ENCODE measurements at regions not wholly inside any gene's neighbourhood (a gene's known extent, or its start where the extent isn't known, plus 50 kb on each side); places are given as distances from the start of the nearest gene placed in this dataset.
"Not testable (repeated sequence)": the region's sequence is repeated elsewhere in the genome, so short reads cannot be mapped to it uniquely, and the experiment has no call there.

- no peak for DNase-seq (ENCODE audit: low spot score)
- Histone ChIP-seq H3K9me3 (peaks cover 0 to 23% of the 10 kb centered on the region in 2 donors), H3K36me3 (no peaks in the 10 kb centered on the region), H3K27ac (no peak overlapping the region), H3K27me3 (no peaks in the 10 kb centered on the region), H3K4me3 (no peak overlapping the region), H3K4me1 (no peaks in the 10 kb centered on the region)
- TF ChIP-seq CTCF (IDR thresholded peaks at IDR 0.05), result no peak
These were observed 168.3 kb downstream of the PCDH20 start for GRCh38 chr13:61247149-61247936.

GRCh38 chr13:61246351-61246750, 169.3 kb downstream of the PCDH20 start:
- Histone ChIP-seq H3K36me3 (no peaks in the 10 kb centered on the region), H3K27me3 (no peaks in the 10 kb centered on the region), H3K9me3 (peaks cover 0 to 23% of the 10 kb centered on the region in 2 donors), H3K4me3 (no peak overlapping the region), H3K4me1 (no peaks in the 10 kb centered on the region), H3K27ac (no peak overlapping the region)
- no peak for TF ChIP-seq CTCF (IDR thresholded peaks at IDR 0.05)
- no peak for DNase-seq (ENCODE audit: low spot score)

GRCh38 chr13:61215601-61216000, 200.0 kb downstream of the PCDH20 start:
- DNase-seq (ENCODE audit: low spot score), result no peak
- no peak for TF ChIP-seq CTCF (IDR thresholded peaks at IDR 0.05)
- H3K9me3 ChIP-seq, result no peaks in the 10 kb centered on the region
- H3K27ac ChIP-seq, result no peak overlapping the region
- H3K4me1 ChIP-seq, result no peaks in the 10 kb centered on the region
- H3K4me3 ChIP-seq, result no peak overlapping the region
- H3K27me3 ChIP-seq, result no peaks in the 10 kb centered on the region
- no peaks in the 10 kb centered on the region for H3K36me3 ChIP-seq

- no peak overlapping the region for H3K4me3 ChIP-seq
- no peaks in the 10 kb centered on the region for H3K27me3 ChIP-seq
- no peak for DNase-seq (ENCODE audit: low spot score)
- no peak overlapping the region for H3K27ac ChIP-seq
- H3K9me3 ChIP-seq, result no peaks in the 10 kb centered on the region
- no peaks in the 10 kb centered on the region for H3K4me1 ChIP-seq
- H3K36me3 ChIP-seq, result no peaks in the 10 kb centered on the region
- no peak for TF ChIP-seq CTCF (IDR thresholded peaks at IDR 0.05)
These were observed 200.5 kb downstream of the PCDH20 start for GRCh38 chr13:61215116-61215515.

GRCh38 chr13:61214551-61214950, 201.1 kb downstream of the PCDH20 start:
- Histone ChIP-seq H3K9me3 (no peaks in the 10 kb centered on the region), H3K36me3 (no peaks in the 10 kb centered on the region), H3K4me3 (no peak overlapping the region), H3K27ac (no peak overlapping the region), H3K4me1 (no peaks in the 10 kb centered on the region), H3K27me3 (no peaks in the 10 kb centered on the region)
- TF ChIP-seq CTCF (IDR thresholded peaks at IDR 0.05), result no peak
- DNase-seq (ENCODE audit: low spot score), result no peak

GRCh38 chr13:61205898-61206297, 209.8 kb downstream of the PCDH20 start:
- H3K27ac ChIP-seq; H3K4me3 ChIP-seq; H3K36me3 ChIP-seq; H3K27me3 ChIP-seq; H3K9me3 ChIP-seq; DNase-seq (ENCODE audit: low spot score); H3K4me1 ChIP-seq: not testable (repeated sequence)
